SU-DHL-6 (cell line): ENCODE measurements at regions not wholly inside any gene's neighbourhood (a gene's known extent, or its start where the extent isn't known, plus 50 kb on each side); places are given as distances from the start of the nearest gene placed in this dataset.

ENCODE experiments used
- H2AFZ ChIP-seq: fragments of 200-600 bp; sonication (generic); 2 replicates; pipeline ENCODE4 v1.6.1; 2014; ENCODE audit warnings: low read depth, mild to moderate bottlenecking, moderate library complexity, mixed read lengths, antibody characterized with exemption, low read length; ENCODE audit not compliant: severe bottlenecking
- H3F3A ChIP-seq: fragments of 200-600 bp; shearing (Covaris generic); 2 replicates; pipeline ENCODE4 v1.6.0; 2016; ENCODE audit warnings: antibody characterized with exemption, mild to moderate bottlenecking; ENCODE audit not compliant: insufficient read depth
- H3K27ac ChIP-seq: fragments of 200-600 bp; sonication (generic); 2 replicates; pipeline ENCODE4 v1.5.1; 2016; ENCODE audit warnings: low read depth, mild to moderate bottlenecking, low read length, moderate library complexity, mixed read lengths
- H3K27me3 ChIP-seq: fragments of 200-600 bp; sonication (generic), shearing (Covaris generic); 2 replicates; pipeline ENCODE4 v1.6.0; 2014; ENCODE audit warnings: mild to moderate bottlenecking, low read length
- H3K36me3 ChIP-seq: fragments of 200-600 bp; sonication (generic); 2 replicates; pipeline ENCODE4 v1.6.1; 2014; ENCODE audit warnings: mild to moderate bottlenecking, low read length, mixed read lengths
- H3K4me2 ChIP-seq: fragments of 300-600, 200-600 bp; shearing (Covaris generic), sonication (generic); 2 replicates; pipeline ENCODE4 v1.6.0; 2014; ENCODE audit warnings: low read length, low read depth, mild to moderate bottlenecking; ENCODE audit not compliant: poor library complexity, severe bottlenecking
- H3K4me3 ChIP-seq: fragments of 200-600 bp; sonication (generic); 2 replicates; pipeline ENCODE4 v1.5.1; 2014; ENCODE audit warnings: antibody characterized with exemption, low read length, mild to moderate bottlenecking, mixed read lengths; ENCODE audit not compliant: insufficient read depth, poor library complexity, severe bottlenecking
- H3K79me2 ChIP-seq: fragments of 200-600 bp; sonication (generic); 2 replicates; pipeline ENCODE4 v1.6.1; 2014; ENCODE audit warnings: mild to moderate bottlenecking, low read length, moderate library complexity; ENCODE audit not compliant: insufficient read depth
- H3K9ac ChIP-seq: fragments of 200-600 bp; sonication (generic); 2 replicates; pipeline ENCODE4 v1.7.0; 2014; ENCODE audit warnings: mild to moderate bottlenecking, low read length
- H3K9me2 ChIP-seq: fragments of 200-600 bp; sonication (generic); replicated peaks from 2 replicates; pipeline ENCODE4 v1.6.1; 2014; ENCODE audit warnings: low read length; ENCODE audit not compliant: insufficient read depth
- H3K9me3 ChIP-seq: fragments of 200-600 bp; sonication (generic); 2 replicates; pipeline ENCODE4 v1.6.1; 2014; ENCODE audit warnings: low read length, mixed read lengths; ENCODE audit not compliant: insufficient read depth
- H4K20me1 ChIP-seq: fragments of 200-600 bp; sonication (generic); 2 replicates; pipeline ENCODE4 v1.6.1; 2014; ENCODE audit warnings: low read depth, mild to moderate bottlenecking, antibody characterized with exemption, low read length, moderate library complexity, mixed read lengths
- CTCF ChIP-seq: fragments of 200-600 bp; sonication (generic); IDR thresholded peaks from one replicate; pipeline ENCODE4 v1.5.1; 2017; ENCODE audit warnings: antibody characterized with exemption, mild to moderate bottlenecking, low read length, moderate library complexity; ENCODE audit not compliant: insufficient read depth, poor library complexity, severe bottlenecking
- EZH2phosphoT487 ChIP-seq: fragments of 200-600 bp; sonication (generic), shearing (Covaris generic); conservative IDR thresholded peaks from 2 replicates; pipeline ENCODE4 v1.6.1; 2018; ENCODE audit warnings: mild to moderate bottlenecking, antibody characterized with exemption, low read length, moderate library complexity, mixed read lengths

GRCh38 chr10:30736685-30737232 is 107.2 kb upstream of the LYZL2 start:
- Histone ChIP-seq H3K79me2 (no peaks in the 10 kb centered on the region), H4K20me1 (no peaks in the 10 kb centered on the region), H3K9me3 (no peaks in the 10 kb centered on the region), H3K4me3 (no peak overlapping the region), H3K4me2 (no peak overlapping the region), H3K27ac (no peak overlapping the region), H3K9ac (no peak overlapping the region), H2AFZ (no peak overlapping the region), H3K27me3 (no peaks in the 10 kb centered on the region), H3F3A (no peaks in the 10 kb centered on the region), H3K36me3 (no peaks in the 10 kb centered on the region), H3K9me2 (no peaks in the 10 kb centered on the region)
- no peak for TF ChIP-seq EZH2phosphoT487
- no peak for TF ChIP-seq CTCF

GRCh38 chr10:30734901-30735300 is 105.3 kb upstream of the LYZL2 start:
- no peaks in the 10 kb centered on the region for H4K20me1 ChIP-seq
- H3F3A ChIP-seq: no peaks in the 10 kb centered on the region
- H3K4me3 ChIP-seq: no peak overlapping the region
- H3K4me2 ChIP-seq: no peak overlapping the region
- no peaks in the 10 kb centered on the region for H3K9me2 ChIP-seq
- no peaks in the 10 kb centered on the region for H3K79me2 ChIP-seq
- H3K9ac ChIP-seq: no peak overlapping the region
- H3K27ac ChIP-seq: no peak overlapping the region
- TF ChIP-seq EZH2phosphoT487 (no peak), CTCF (no peak)
- no peaks in the 10 kb centered on the region for H3K36me3 ChIP-seq
- no peaks in the 10 kb centered on the region for H3K9me3 ChIP-seq
- H2AFZ ChIP-seq: no peak overlapping the region
- no peaks in the 10 kb centered on the region for H3K27me3 ChIP-seq

- no peaks in the 10 kb centered on the region for H3K79me2 ChIP-seq
- no peaks in the 10 kb centered on the region for H3K9me2 ChIP-seq
- H3K36me3 ChIP-seq: no peaks in the 10 kb centered on the region
- no peak overlapping the region for H3K4me2 ChIP-seq
- TF ChIP-seq EZH2phosphoT487: no peak
- no peak for TF ChIP-seq CTCF
- no peaks in the 10 kb centered on the region for H4K20me1 ChIP-seq
- H3F3A ChIP-seq: no peaks in the 10 kb centered on the region
- H3K4me3 ChIP-seq: no peak overlapping the region
- no peak overlapping the region for H3K9ac ChIP-seq
- H3K27ac ChIP-seq: no peak overlapping the region
- no peaks in the 10 kb centered on the region for H3K9me3 ChIP-seq
- no peak overlapping the region for H2AFZ ChIP-seq
- no peaks in the 10 kb centered on the region for H3K27me3 ChIP-seq
Measured at GRCh38 chr10:30732671-30733070, 103.1 kb upstream of the LYZL2 start.
